ENCODE measurements at regions not wholly inside any gene's neighbourhood (a gene's known extent, or its start where the extent isn't known, plus 50 kb on each side); places are given as distances from the start of the nearest gene placed in this dataset.
"Not testable (repeated sequence)": the region's sequence is repeated elsewhere in the genome, so short reads cannot be mapped to it uniquely, and the experiment has no call there.

DNA sequence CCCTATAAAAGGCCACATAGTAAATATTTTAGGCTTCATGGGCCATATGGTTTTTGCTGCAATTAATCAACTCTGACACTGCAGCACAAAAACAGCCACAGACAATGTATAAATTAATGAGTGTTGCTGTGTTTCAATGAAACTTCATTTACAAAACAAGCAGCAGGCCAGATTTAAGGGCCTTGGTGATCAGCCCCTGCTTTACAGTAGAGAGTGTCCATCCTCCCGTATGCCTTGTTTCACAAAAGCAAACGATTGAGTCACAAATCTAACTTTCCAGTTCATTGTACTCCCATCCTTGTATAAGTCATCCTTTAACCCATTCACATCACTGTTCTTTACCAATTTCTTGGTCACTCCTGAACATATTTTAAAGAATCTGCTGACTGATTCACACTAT, 94.3 kb upstream of the NOX4 start:
- not testable (repeated sequence) for TF ChIP-seq EZH2 (IDR thresholded peaks at IDR 0.05; ENCODE audit: insufficient read depth, poor library complexity, severe bottlenecking); EZH2phosphoT487 (IDR thresholded peaks at IDR 0.05; ENCODE audit: insufficient read depth, low read depth)

All from GM23248 (cell line).